ENCODE measurements at regions not wholly inside any gene's neighbourhood (a gene's known extent, or its start where the extent isn't known, plus 50 kb on each side); places are given as distances from the start of the nearest gene placed in this dataset.

DNA sequence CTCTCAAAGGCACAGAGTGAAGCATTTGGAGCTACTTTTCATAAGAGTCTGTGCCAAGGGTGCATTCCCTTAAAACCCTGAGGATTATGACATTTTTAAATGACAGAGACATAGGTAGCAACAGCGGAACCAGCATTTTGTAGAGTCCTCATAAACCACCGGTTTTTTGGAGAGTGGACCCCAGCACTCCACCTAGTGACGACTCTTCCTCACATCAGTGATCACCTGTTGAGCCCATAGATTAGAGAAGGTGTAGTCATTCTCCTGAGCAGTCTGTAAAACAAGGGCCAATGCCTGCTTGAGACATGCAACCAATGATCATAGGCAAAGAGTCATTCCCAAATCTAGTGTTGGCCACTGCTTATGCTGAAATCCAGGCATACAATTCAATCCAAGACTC, 399.1 kb downstream of the GXYLT1 start:
- H3K36me3 ChIP-seq = no peaks in the 10 kb centered on the region
- H3K9me3 ChIP-seq = no peaks in the 10 kb centered on the region
- DNase-seq (ENCODE audit: low spot score in 2 of 2) = no peak
- no peak overlapping the region for H3K4me3 ChIP-seq
- H3K27me3 ChIP-seq = no peaks in the 10 kb centered on the region
- H3K4me1 ChIP-seq = no peaks in the 10 kb centered on the region
- intact Hi-C loops (cut with DNase I) = no loop called here
- TF ChIP-seq, protein P1, sequence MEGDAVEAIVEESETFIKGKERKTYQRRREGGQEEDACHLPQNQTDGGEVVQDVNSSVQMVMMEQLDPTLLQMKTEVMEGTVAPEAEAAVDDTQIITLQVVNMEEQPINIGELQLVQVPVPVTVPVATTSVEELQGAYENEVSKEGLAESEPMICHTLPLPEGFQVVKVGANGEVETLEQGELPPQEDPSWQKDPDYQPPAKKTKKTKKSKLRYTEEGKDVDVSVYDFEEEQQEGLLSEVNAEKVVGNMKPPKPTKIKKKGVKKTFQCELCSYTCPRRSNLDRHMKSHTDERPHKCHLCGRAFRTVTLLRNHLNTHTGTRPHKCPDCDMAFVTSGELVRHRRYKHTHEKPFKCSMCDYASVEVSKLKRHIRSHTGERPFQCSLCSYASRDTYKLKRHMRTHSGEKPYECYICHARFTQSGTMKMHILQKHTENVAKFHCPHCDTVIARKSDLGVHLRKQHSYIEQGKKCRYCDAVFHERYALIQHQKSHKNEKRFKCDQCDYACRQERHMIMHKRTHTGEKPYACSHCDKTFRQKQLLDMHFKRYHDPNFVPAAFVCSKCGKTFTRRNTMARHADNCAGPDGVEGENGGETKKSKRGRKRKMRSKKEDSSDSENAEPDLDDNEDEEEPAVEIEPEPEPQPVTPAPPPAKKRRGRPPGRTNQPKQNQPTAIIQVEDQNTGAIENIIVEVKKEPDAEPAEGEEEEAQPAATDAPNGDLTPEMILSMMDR (IDR thresholded peaks at IDR 0.05) = no peak
- H3K27ac ChIP-seq = no peak overlapping the region

DNA sequence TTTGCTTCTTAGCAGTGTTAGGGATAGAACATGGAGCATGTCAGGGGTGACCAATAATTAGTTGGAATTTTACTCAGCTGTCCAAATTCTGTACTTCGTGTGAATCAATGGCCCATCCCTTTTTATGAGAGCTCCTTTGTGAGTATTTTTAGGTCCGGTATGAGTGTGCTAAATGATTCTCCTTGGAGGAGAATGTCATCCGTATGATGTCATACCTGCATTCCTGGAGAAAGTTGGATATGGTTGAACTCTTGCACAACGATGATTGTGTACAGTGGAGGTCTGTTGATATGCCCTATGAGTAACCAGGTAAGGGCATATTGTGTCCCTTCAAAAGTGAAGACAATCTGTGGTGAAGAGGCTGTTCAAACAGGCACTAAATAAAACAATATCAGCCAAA, 400.8 kb downstream of the GXYLT1 start:
- no peak overlapping the region for H3K4me3 ChIP-seq
- H3K27ac ChIP-seq = no peak overlapping the region
- no peaks in the 10 kb centered on the region for H3K9me3 ChIP-seq
- no peaks in the 10 kb centered on the region for H3K4me1 ChIP-seq
- intact Hi-C loops (cut with DNase I) = no loop called here
- TF ChIP-seq, protein P1 (IDR thresholded peaks at IDR 0.05) = no peak
- no peak for DNase-seq (ENCODE audit: low spot score in 2 of 2)
- H3K27me3 ChIP-seq = no peaks in the 10 kb centered on the region
- no peaks in the 10 kb centered on the region for H3K36me3 ChIP-seq

DNA sequence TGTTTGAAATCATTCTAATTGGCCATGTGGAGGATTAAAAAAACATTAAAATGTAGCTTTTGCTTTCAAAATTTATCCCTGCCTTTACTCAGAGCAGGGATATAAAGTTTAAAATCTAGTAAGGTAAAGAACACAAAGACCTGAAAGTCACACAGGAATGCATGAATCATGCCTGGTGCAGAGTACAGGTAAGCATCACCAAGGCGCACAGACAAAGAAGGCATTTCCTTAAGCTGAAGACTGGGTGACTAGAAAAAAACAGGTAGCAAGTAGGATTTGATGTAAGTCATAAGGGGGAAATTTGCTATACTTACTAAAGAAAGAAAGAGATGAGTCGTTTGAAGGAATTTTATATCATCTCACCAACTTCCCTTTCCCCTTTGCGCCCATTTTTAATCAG, 405.6 kb downstream of the GXYLT1 start:
- H3K36me3 ChIP-seq = no peaks in the 10 kb centered on the region
- DNase-seq (ENCODE audit: low spot score in 2 of 2) = no peak
- TF ChIP-seq, protein P1 (IDR thresholded peaks at IDR 0.05) = no peak
- no peak overlapping the region for H3K4me3 ChIP-seq
- no peak overlapping the region for H3K27ac ChIP-seq
- no peaks in the 10 kb centered on the region for H3K27me3 ChIP-seq
- intact Hi-C loops (cut with DNase I) = no loop called here
- no peaks in the 10 kb centered on the region for H3K4me1 ChIP-seq
- H3K9me3 ChIP-seq = no peaks in the 10 kb centered on the region

DNA sequence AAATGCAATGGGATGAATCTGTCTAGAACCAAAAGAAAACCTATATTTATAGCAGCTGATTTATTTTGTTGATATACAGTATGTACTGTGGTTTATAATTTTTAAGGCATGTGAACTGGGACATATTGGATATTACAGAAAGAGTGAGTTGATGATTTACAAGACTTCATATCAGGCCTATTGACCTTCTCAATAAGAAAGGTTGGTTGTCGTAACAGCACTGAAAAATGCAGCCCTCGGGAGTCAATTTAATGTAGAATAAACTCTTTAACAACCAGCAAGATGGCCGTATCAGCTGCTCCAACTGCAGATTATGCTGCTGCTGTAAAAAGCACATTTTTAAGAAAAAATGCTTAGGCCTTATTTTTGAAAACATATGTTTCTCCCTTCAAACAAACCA, 407.3 kb downstream of the GXYLT1 start:
- Histone ChIP-seq H3K36me3 (no peaks in the 10 kb centered on the region), H3K27me3 (no peaks in the 10 kb centered on the region), H3K4me1 (no peaks in the 10 kb centered on the region), H3K9me3 (no peaks in the 10 kb centered on the region), H3K4me3 (no peak overlapping the region), H3K27ac (no peak overlapping the region)
- intact Hi-C loops (cut with DNase I) = no loop called here
- TF ChIP-seq, protein P1 (IDR thresholded peaks at IDR 0.05) = no peak
- no peak for DNase-seq (ENCODE audit: low spot score in 2 of 2)

DNA sequence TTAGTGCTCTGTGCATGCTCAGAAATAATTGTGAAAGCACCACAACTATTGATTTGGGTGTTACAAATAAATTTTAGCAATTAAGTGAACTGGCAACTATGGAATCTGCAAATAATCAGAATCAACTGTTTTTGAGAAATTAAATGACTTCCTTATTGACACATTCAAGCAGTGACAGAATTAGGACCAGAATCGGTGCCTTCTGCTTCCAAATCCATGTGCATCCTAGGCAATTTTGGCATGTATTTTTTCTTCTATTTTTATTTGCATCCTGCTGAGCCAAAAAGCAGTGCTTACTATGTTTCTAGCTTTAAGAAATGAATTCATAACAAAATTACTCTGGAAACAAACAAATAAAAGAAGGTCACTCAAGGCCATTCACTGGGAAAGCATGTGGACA, 408.2 kb downstream of the GXYLT1 start:
- H3K27ac ChIP-seq = no peak overlapping the region
- no peak for DNase-seq (ENCODE audit: low spot score in 2 of 2)
- H3K4me1 ChIP-seq = no peaks in the 10 kb centered on the region
- no peaks in the 10 kb centered on the region for H3K27me3 ChIP-seq
- H3K9me3 ChIP-seq = no peaks in the 10 kb centered on the region
- intact Hi-C loops (cut with DNase I) = no loop called here
- H3K36me3 ChIP-seq = no peaks in the 10 kb centered on the region
- no peak overlapping the region for H3K4me3 ChIP-seq
- TF ChIP-seq, protein P1 (IDR thresholded peaks at IDR 0.05) = no peak

DNA sequence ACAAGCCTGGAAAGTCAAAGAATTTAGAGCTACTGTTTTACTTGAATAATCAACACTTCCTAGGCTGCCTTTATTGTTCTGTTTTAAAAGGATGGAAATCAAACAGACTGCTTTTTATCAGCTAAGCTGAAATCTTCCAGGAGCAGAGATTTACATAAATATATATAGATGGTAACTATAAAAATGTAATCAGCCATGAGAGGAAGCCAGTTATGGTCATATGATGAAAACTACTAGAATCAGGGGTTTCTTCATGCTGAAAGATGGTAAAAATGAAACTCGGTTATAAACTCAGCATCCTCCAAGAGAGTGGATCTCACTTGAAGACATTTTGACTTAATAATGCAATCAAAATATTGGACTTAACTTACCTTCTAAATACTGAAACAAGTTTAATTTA, 413.0 kb downstream of the GXYLT1 start:
- TF ChIP-seq, protein P1 (IDR thresholded peaks at IDR 0.05) = no peak
- Histone ChIP-seq H3K36me3 (no peaks in the 10 kb centered on the region), H3K4me3 (no peak overlapping the region), H3K9me3 (no peaks in the 10 kb centered on the region), H3K27me3 (no peaks in the 10 kb centered on the region), H3K27ac (no peak overlapping the region), H3K4me1 (no peaks in the 10 kb centered on the region)
- DNase-seq (ENCODE audit: low spot score in 2 of 2) = no peak
- intact Hi-C loops (cut with DNase I) = no loop called here

Data from ascending aorta (tissue), 2 donors.